Keratinocyte (primary cell): ENCODE measurements at regions not wholly inside any gene's neighbourhood (a gene's known extent, or its start where the extent isn't known, plus 50 kb on each side); places are given as distances from the start of the nearest gene placed in this dataset.

Source experiments
- EZH2 ChIP-seq: IDR thresholded peaks from one replicate; pipeline ENCODE4 v1.6.1; 2012; ENCODE audit warnings: inconsistent platforms, mild to moderate bottlenecking, low read length, moderate library complexity
- TF ChIP-seq, protein P1 (sequence below), 3 experiments: IDR thresholded peaks in 1 of 3; conservative IDR thresholded peaks in 1 of 3; optimal IDR thresholded peaks in 1 of 3; 2 replicates in 2 of 3; 3 replicates in 1 of 3; pipeline versions ENCODE3 to v1.5.1; 2011; ENCODE audit warnings: low read length in 3 of 3, mild to moderate bottlenecking in 3 of 3, moderate library complexity in 2 of 3, control low read depth in 1 of 3, inconsistent platforms in 1 of 3; ENCODE audit not compliant: insufficient read depth in 2 of 3; ENCODE audit errors: extremely low read depth in 1 of 3

- TF ChIP-seq, protein P1, sequence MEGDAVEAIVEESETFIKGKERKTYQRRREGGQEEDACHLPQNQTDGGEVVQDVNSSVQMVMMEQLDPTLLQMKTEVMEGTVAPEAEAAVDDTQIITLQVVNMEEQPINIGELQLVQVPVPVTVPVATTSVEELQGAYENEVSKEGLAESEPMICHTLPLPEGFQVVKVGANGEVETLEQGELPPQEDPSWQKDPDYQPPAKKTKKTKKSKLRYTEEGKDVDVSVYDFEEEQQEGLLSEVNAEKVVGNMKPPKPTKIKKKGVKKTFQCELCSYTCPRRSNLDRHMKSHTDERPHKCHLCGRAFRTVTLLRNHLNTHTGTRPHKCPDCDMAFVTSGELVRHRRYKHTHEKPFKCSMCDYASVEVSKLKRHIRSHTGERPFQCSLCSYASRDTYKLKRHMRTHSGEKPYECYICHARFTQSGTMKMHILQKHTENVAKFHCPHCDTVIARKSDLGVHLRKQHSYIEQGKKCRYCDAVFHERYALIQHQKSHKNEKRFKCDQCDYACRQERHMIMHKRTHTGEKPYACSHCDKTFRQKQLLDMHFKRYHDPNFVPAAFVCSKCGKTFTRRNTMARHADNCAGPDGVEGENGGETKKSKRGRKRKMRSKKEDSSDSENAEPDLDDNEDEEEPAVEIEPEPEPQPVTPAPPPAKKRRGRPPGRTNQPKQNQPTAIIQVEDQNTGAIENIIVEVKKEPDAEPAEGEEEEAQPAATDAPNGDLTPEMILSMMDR (optimal IDR thresholded peaks at IDR 0.05 in 1 of 3, IDR thresholded peaks at IDR 0.05 in 1 of 3, conservative IDR thresholded peaks at IDR 0.05 in 1 of 3; ENCODE audit: extremely low read depth in 1 of 3, insufficient read depth in 2 of 3, low read length in 3 of 3): no peak
- no peak for TF ChIP-seq EZH2
Observed at GRCh38 chr11:69384251-69385143, 90.5 kb downstream of the MYEOV start.
